ENCODE measurements at regions not wholly inside any gene's neighbourhood (a gene's known extent, or its start where the extent isn't known, plus 50 kb on each side); places are given as distances from the start of the nearest gene placed in this dataset.

DNA sequence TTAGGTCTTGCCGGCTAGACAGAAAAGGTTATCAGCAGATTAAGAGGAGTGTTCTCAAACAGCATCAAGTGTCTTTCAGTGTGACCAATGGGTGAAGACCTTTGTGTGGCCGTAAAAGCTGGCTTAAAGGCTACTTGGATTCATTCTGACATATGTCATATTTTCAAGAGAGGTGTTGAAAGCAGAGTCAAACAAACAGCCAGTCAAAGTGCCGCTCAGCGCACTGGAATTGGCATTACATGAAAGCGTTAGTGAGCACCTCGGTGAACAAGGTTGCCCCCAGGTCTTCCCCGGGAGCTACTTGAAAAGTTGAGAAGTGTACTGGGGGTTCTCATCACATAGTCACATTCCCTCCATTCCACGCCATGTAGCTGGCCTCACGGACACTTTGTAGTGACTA lies 148.9 kb downstream of the SOX3 start:
- ChIA-PET CTCF (ENCODE audit: low intra/inter-chr PET ratio) (no interaction called here), POLR2A (no interaction called here)
- Histone ChIP-seq H3K4me1 (replicated peaks in 1 of 2; ENCODE audit: control insufficient read depth in 2 of 2, insufficient read depth in 2 of 2, low read length in 2 of 2) (no peaks in the 10 kb centered on the region), H3K4me2 (ENCODE audit: insufficient read depth, low read length) (no peak overlapping the region), H3K4me3 (no peak overlapping the region), H3K9ac (ENCODE audit: insufficient read depth in 1 of 2, low read depth in 2 of 2, low read length in 2 of 2) (no peak overlapping the region), H4K20me1 (replicated peaks; ENCODE audit: control insufficient read depth, insufficient read depth, low read length) (no peaks in the 10 kb centered on the region), H3K36me3 (ENCODE audit: control insufficient read depth, insufficient read depth, low read length) (no peaks in the 10 kb centered on the region), H3K27me3 (ENCODE audit: control insufficient read depth in 2 of 2, insufficient read depth in 2 of 2, low read length in 2 of 2) (no peaks in the 10 kb centered on the region), H3K27ac (ENCODE audit: extremely low read depth, low read depth, low read length) (no peak overlapping the region), H3K9me1 (ENCODE audit: control insufficient read depth, insufficient read depth, low read length) (no peaks in the 10 kb centered on the region), H3K9me3 (replicated peaks; ENCODE audit: control insufficient read depth, insufficient read depth, low read depth, low read length) (no peaks in the 10 kb centered on the region), H2AFZ (ENCODE audit: low read depth, low read length) (no peak overlapping the region), H3K79me2 (ENCODE audit: control insufficient read depth, insufficient read depth, low read length) (no peaks in the 10 kb centered on the region)
- in situ Hi-C loops (cut with MboI) = no loop called here
- intact Hi-C loops (cut with micrococcal nuclease) = no loop called here
- BruUV-seq (replicated peaks) = no TSS peak
- WGBS (ENCODE audit: insufficient coverage, low coverage, missing lambda C conversion rate) = 2% methylated on average over 7 of the region's 9 CpGs
- no peak for DNase-seq (ENCODE audit: extremely low read depth in 1 of 4, low spot score in 3 of 4)
- FAIRE-seq = no peak
- no peak for ATAC-seq
- TF ChIP-seq FOXK1 (CRISPR knock-in tag; IDR thresholded peaks at IDR 0.05; ENCODE audit: borderline replicate concordance) = no peak
- no peak for TF ChIP-seq ELF1 (tag; IDR thresholded peaks at IDR 0.05)
- TF ChIP-seq, protein P1, sequence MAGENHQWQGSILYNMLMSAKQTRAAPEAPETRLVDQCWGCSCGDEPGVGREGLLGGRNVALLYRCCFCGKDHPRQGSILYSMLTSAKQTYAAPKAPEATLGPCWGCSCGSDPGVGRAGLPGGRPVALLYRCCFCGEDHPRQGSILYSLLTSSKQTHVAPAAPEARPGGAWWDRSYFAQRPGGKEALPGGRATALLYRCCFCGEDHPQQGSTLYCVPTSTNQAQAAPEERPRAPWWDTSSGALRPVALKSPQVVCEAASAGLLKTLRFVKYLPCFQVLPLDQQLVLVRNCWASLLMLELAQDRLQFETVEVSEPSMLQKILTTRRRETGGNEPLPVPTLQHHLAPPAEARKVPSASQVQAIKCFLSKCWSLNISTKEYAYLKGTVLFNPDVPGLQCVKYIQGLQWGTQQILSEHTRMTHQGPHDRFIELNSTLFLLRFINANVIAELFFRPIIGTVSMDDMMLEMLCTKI (IDR thresholded peaks at IDR 0.05; ENCODE audit: partially characterized antibody) = no peak
- TF ChIP-seq SMARCA4 (IDR thresholded peaks at IDR 0.05) = no peak
- TF ChIP-seq IRF2 (CRISPR knock-in tag; IDR thresholded peaks at IDR 0.05) = no peak
- TF ChIP-seq ZNF143 (CRISPR knock-in tag; IDR thresholded peaks at IDR 0.05) = no peak
- no peak for TF ChIP-seq ZNF696 (CRISPR knock-in tag; conservative IDR thresholded peaks at IDR 0.05)
- TF ChIP-seq ZNF79 (CRISPR knock-in tag; IDR thresholded peaks at IDR 0.05; ENCODE audit: low read depth) = no peak
- TF ChIP-seq KLF16 (IDR thresholded peaks at IDR 0.05) = no peak
- no peak for TF ChIP-seq ERF (CRISPR knock-in tag; IDR thresholded peaks at IDR 0.05)
- TF ChIP-seq, protein P2, sequence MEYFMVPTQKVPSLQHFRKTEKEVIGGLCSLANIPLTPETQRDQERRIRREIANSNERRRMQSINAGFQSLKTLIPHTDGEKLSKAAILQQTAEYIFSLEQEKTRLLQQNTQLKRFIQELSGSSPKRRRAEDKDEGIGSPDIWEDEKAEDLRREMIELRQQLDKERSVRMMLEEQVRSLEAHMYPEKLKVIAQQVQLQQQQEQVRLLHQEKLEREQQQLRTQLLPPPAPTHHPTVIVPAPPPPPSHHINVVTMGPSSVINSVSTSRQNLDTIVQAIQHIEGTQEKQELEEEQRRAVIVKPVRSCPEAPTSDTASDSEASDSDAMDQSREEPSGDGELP (CRISPR knock-in tag; IDR thresholded peaks at IDR 0.05; ENCODE audit: borderline replicate concordance) = no peak
- TF ChIP-seq, protein P3, sequence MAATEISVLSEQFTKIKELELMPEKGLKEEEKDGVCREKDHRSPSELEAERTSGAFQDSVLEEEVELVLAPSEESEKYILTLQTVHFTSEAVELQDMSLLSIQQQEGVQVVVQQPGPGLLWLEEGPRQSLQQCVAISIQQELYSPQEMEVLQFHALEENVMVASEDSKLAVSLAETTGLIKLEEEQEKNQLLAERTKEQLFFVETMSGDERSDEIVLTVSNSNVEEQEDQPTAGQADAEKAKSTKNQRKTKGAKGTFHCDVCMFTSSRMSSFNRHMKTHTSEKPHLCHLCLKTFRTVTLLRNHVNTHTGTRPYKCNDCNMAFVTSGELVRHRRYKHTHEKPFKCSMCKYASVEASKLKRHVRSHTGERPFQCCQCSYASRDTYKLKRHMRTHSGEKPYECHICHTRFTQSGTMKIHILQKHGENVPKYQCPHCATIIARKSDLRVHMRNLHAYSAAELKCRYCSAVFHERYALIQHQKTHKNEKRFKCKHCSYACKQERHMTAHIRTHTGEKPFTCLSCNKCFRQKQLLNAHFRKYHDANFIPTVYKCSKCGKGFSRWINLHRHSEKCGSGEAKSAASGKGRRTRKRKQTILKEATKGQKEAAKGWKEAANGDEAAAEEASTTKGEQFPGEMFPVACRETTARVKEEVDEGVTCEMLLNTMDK (IDR thresholded peaks at IDR 0.05; ENCODE audit: borderline replicate concordance, insufficient read depth, low read depth, low read length, poor library complexity, severe bottlenecking) = no peak
- no peak for TF ChIP-seq ZNF3 (CRISPR knock-in tag; IDR thresholded peaks at IDR 0.05)
- no peak for TF ChIP-seq FOXJ3 (CRISPR knock-in tag; IDR thresholded peaks at IDR 0.05)
